ENCODE measurements at regions not wholly inside any gene's neighbourhood (a gene's known extent, or its start where the extent isn't known, plus 50 kb on each side); places are given as distances from the start of the nearest gene placed in this dataset.

DNA sequence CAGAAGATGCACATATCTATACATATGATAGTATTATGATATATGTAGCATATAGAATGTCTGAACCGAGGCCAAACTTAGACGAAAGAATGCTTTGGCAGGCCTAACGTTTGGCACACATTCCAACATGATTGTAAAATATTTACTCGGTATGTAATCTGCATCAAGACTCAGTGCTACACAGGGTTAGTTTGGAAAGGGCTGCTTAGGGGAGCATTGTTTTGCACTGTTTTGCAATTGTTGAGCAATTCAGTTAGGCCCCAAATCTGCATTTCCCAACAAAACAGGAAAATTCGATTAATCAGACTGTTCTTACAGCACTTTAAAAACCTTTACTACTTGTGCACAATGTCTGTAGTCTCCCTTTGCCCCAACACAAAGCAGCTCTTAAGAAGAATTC lies 216.0 kb upstream of the NEGR1 start:
- TF ChIP-seq, protein P1, sequence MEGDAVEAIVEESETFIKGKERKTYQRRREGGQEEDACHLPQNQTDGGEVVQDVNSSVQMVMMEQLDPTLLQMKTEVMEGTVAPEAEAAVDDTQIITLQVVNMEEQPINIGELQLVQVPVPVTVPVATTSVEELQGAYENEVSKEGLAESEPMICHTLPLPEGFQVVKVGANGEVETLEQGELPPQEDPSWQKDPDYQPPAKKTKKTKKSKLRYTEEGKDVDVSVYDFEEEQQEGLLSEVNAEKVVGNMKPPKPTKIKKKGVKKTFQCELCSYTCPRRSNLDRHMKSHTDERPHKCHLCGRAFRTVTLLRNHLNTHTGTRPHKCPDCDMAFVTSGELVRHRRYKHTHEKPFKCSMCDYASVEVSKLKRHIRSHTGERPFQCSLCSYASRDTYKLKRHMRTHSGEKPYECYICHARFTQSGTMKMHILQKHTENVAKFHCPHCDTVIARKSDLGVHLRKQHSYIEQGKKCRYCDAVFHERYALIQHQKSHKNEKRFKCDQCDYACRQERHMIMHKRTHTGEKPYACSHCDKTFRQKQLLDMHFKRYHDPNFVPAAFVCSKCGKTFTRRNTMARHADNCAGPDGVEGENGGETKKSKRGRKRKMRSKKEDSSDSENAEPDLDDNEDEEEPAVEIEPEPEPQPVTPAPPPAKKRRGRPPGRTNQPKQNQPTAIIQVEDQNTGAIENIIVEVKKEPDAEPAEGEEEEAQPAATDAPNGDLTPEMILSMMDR (IDR thresholded peaks at IDR 0.05): no peak
- TF ChIP-seq POLR2A (IDR thresholded peaks at IDR 0.05) (no peak), EP300 (IDR thresholded peaks at IDR 0.05) (no peak)

Data from ovary (tissue), 3 donors.